RWPE2 (cell line): ENCODE measurements at regions not wholly inside any gene's neighbourhood (a gene's known extent, or its start where the extent isn't known, plus 50 kb on each side); places are given as distances from the start of the nearest gene placed in this dataset.

Experiments used
- ATAC-seq: fragments of 200-7000 bp; cut with Tn5 transposase; 3 replicates; pipeline ENCODE4 v1.9.1; 2021; ENCODE audit warnings: low read depth
- DNase-seq: peaks from one replicate; pipeline ENCODE4 v3.0.0-alpha.2; 2020; ENCODE audit warnings: low spot score
- H3K27ac ChIP-seq: fragments of 450-650 bp; 2 replicates; pipeline ENCODE4 v1.5.1; 2017; ENCODE audit warnings: mild to moderate bottlenecking; ENCODE audit not compliant: poor library complexity, severe bottlenecking
- H3K27me3 ChIP-seq: fragments of 250-450 bp; sonication (Bioruptor Pico); 2 replicates; pipeline ENCODE4 v1.5.1; 2021; ENCODE audit warnings: mild to moderate bottlenecking, moderate library complexity; ENCODE audit not compliant: insufficient read depth, poor library complexity, severe bottlenecking
- H3K36me3 ChIP-seq: fragments of 250-450 bp; sonication (Bioruptor Pico); 2 replicates; pipeline ENCODE4 v1.5.1; 2020; ENCODE audit warnings: low read depth, mild to moderate bottlenecking, moderate library complexity
- H3K4me1 ChIP-seq: fragments of 250-450 bp; sonication (Bioruptor Pico); 2 replicates; pipeline ENCODE4 v1.5.1; 2021; ENCODE audit warnings: mild to moderate bottlenecking, moderate library complexity; ENCODE audit not compliant: insufficient read depth, poor library complexity, severe bottlenecking
- H3K4me3 ChIP-seq: fragments of 250-450 bp; sonication (Bioruptor Pico); 2 replicates; pipeline ENCODE4 v1.5.1; 2021; ENCODE audit warnings: mild to moderate bottlenecking, moderate library complexity; ENCODE audit not compliant: severe bottlenecking
- H3K9me3 ChIP-seq: fragments of 250-450 bp; sonication (Bioruptor Pico); 2 replicates; pipeline ENCODE4 v1.5.1; 2021; ENCODE audit warnings: mild to moderate bottlenecking, moderate library complexity; ENCODE audit not compliant: severe bottlenecking
- CTCF ChIP-seq: fragments of 450-650 bp; IDR thresholded peaks from one replicate; pipeline ENCODE4 v1.5.1; 2017; ENCODE audit warnings: mild to moderate bottlenecking, moderate library complexity; ENCODE audit not compliant: poor library complexity, severe bottlenecking

GRCh38 chr10:31604646-31605170 lies 285.7 kb downstream of the ZEB1 start:
- Histone ChIP-seq H3K4me3 (no peak overlapping the region), H3K27ac (no peak overlapping the region), H3K4me1 (peaks cover 2% of the 10 kb centered on the region), H3K9me3 (no peaks in the 10 kb centered on the region), H3K36me3 (no peaks in the 10 kb centered on the region), H3K27me3 (no peaks in the 10 kb centered on the region)
- ATAC-seq (no peak), DNase-seq (no peak)
- no peak for TF ChIP-seq CTCF

- H3K4me3 ChIP-seq: peak overlapping the region; percentile 52
- H3K27ac ChIP-seq: no peak overlapping the region
- DNase-seq: no peak
Measured at GRCh38 chr10:31604096-31604495, 285.1 kb downstream of the ZEB1 start.

GRCh38 chr10:31603235-31604087 lies 284.4 kb downstream of the ZEB1 start:
- TF ChIP-seq CTCF: no peak
- H3K36me3 ChIP-seq: no peaks in the 10 kb centered on the region
- DNase-seq (peak; percentile 94), ATAC-seq (peak; percentile 94)
- H3K9me3 ChIP-seq: no peaks in the 10 kb centered on the region
- H3K27me3 ChIP-seq: no peaks in the 10 kb centered on the region
- H3K4me3 ChIP-seq: peak overlapping the region; percentile 52
- peaks cover 2% of the 10 kb centered on the region for H3K4me1 ChIP-seq
- H3K27ac ChIP-seq: no peak overlapping the region

More at GRCh38 chr10:31604096-31604495, 285.1 kb downstream of the ZEB1 start:
- ATAC-seq: no peak
- Histone ChIP-seq H3K27me3 (no peaks in the 10 kb centered on the region), H3K9me3 (no peaks in the 10 kb centered on the region), H3K36me3 (no peaks in the 10 kb centered on the region), H3K4me1 (peaks cover 2% of the 10 kb centered on the region)
- no peak for TF ChIP-seq CTCF

- no peak for TF ChIP-seq CTCF
- DNase-seq: no peak
Measured at GRCh38 chr10:31602541-31603234, 283.7 kb downstream of the ZEB1 start.

More at GRCh38 chr10:31602541-31603234, 283.7 kb downstream of the ZEB1 start:
- Histone ChIP-seq H3K27ac (no peak overlapping the region), H3K4me1 (peaks cover 2% of the 10 kb centered on the region), H3K4me3 (peak overlapping the region; percentile 52), H3K27me3 (no peaks in the 10 kb centered on the region), H3K36me3 (no peaks in the 10 kb centered on the region), H3K9me3 (no peaks in the 10 kb centered on the region)
- no peak for ATAC-seq
